K562 (cell line): ENCODE measurements at regions not wholly inside any gene's neighbourhood (a gene's known extent, or its start where the extent isn't known, plus 50 kb on each side); places are given as distances from the start of the nearest gene placed in this dataset.

Experiments
- FOSL1 ChIP-seq: fragments of 200-800 bp; sonication (Bioruptor generic); conservative IDR thresholded peaks from 2 replicates; pipeline ENCODE4 v1.6.1; 2016; ENCODE audit warnings: missing genetic modification characterization, missing compliant biosample characterization
- MCM3 ChIP-seq: fragments of 450-650 bp; IDR thresholded peaks from 2 replicates; pipeline ENCODE4 v1.6.1; 2016
- NBN ChIP-seq: fragments of 450-650 bp; IDR thresholded peaks from 2 replicates; pipeline ENCODE4 v1.6.1; 2016; ENCODE audit warnings: low read depth, mild to moderate bottlenecking
- RBM25 ChIP-seq: fragments of 200-400 bp; formaldehyde crosslinking; IDR thresholded peaks from 2 replicates; pipeline ENCODE4 v1.6.1; 2018; ENCODE audit warnings: low read length, low read depth, moderate library complexity; ENCODE audit not compliant: severe bottlenecking
- SMC3 ChIP-seq: conservative IDR thresholded peaks from 2 replicates; pipeline ENCODE4 v1.6.1; 2011; ENCODE audit warnings: low read depth, low read length, improper control_type of control experiment; ENCODE audit not compliant: insufficient read depth
- STAG1 ChIP-seq: sonication (generic); formaldehyde crosslinking; IDR thresholded peaks from 2 replicates; pipeline ENCODE4 v1.5.0; 2020; ENCODE audit warnings: missing genetic modification reagents, borderline replicate concordance
- TARDBP ChIP-seq: fragments of 450-650 bp; IDR thresholded peaks from 2 replicates; pipeline ENCODE4 v1.6.1; 2016
- TGIF2 ChIP-seq: sonication (generic); formaldehyde crosslinking; IDR thresholded peaks from 2 replicates; pipeline ENCODE4 v1.8.1; 2022; ENCODE audit warnings: mild to moderate bottlenecking, missing genetic modification reagents, moderate library complexity
- ZNF253 ChIP-seq: fragments of 250-450 bp; sonication (Bioruptor Pico); conservative IDR thresholded peaks from 2 replicates; pipeline ENCODE4 v1.6.1; 2021; ENCODE audit warnings: mild to moderate bottlenecking
- ZNF77 ChIP-seq: fragments of 250-450 bp; sonication (Bioruptor Pico); IDR thresholded peaks from 2 replicates; pipeline ENCODE4 v1.5.0; 2020
- TF ChIP-seq, protein P1 (sequence below): fragments of 250-450 bp; sonication (Bioruptor Pico); IDR thresholded peaks from 2 replicates; pipeline ENCODE4 v1.4.0; 2020; ENCODE audit warnings: mild to moderate bottlenecking, moderate library complexity
- TF ChIP-seq, protein P2 (sequence below): fragments of 250-450 bp; sonication (Bioruptor Pico); IDR thresholded peaks from 2 replicates; pipeline ENCODE4 v1.6.1; 2021; ENCODE audit warnings: mild to moderate bottlenecking
- TF ChIP-seq, protein P3 (sequence below): fragments of 250-450 bp; sonication (Bioruptor Pico); IDR thresholded peaks from 2 replicates; pipeline ENCODE4 v1.5.1; 2021; ENCODE audit warnings: mild to moderate bottlenecking
- TF ChIP-seq, protein P4 (sequence below), 2 experiments: fragments of 450-650 bp; IDR thresholded peaks; 2 replicates each; pipeline ENCODE4 v1.6.1; 2016; ENCODE audit warnings: mild to moderate bottlenecking in 2 of 2, borderline replicate concordance in 1 of 2, low read depth in 1 of 2, moderate library complexity in 1 of 2

DNA sequence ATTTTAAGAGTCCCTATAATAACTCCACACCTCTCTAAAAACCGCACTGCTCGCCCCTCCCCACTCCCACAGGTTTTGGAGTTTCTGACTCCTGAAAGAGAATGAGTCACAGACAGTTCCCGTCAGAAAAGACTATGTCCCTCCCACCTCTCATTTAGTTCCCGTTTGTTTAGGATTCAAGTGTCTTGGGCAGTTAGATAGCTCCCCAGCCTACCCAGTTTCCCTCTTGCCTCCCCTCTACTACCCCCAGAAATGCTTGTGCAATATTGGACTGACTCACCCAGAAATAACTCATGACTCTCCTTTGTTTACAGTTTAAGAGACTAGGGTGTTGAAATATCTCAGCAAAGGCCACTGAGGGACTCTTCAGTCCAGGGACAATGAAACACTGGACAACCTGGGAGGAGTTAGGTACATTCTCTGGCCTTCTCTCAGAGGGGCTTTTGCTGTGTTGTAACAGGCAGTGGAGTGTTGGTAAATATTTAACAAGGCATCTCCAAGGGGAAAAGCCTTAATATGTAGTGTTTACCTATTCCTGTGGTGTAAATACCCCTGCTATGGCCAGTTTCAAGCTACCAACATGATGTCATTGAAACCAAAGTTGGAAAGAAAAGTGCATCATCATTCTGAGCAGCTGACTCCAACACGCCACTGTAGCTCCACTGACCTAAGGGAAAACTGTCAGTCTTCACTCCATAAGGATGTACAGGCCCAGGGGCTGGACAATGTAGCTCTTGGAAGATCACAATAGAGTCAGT, 96.1 kb upstream of the CHD2 start (continued):
- TF ChIP-seq TGIF2 (no peak), STAG1 (CRISPR knock-in tag) (no peak), ZNF77 (no peak), FOSL1 (tag) (peak; percentile 100), NBN (peak; percentile 97), RBM25 (no peak), TARDBP (no peak), MCM3 (no peak), SMC3 (no peak), ZNF253 (CRISPR knock-in tag) (no peak)
- TF ChIP-seq, protein P1, sequence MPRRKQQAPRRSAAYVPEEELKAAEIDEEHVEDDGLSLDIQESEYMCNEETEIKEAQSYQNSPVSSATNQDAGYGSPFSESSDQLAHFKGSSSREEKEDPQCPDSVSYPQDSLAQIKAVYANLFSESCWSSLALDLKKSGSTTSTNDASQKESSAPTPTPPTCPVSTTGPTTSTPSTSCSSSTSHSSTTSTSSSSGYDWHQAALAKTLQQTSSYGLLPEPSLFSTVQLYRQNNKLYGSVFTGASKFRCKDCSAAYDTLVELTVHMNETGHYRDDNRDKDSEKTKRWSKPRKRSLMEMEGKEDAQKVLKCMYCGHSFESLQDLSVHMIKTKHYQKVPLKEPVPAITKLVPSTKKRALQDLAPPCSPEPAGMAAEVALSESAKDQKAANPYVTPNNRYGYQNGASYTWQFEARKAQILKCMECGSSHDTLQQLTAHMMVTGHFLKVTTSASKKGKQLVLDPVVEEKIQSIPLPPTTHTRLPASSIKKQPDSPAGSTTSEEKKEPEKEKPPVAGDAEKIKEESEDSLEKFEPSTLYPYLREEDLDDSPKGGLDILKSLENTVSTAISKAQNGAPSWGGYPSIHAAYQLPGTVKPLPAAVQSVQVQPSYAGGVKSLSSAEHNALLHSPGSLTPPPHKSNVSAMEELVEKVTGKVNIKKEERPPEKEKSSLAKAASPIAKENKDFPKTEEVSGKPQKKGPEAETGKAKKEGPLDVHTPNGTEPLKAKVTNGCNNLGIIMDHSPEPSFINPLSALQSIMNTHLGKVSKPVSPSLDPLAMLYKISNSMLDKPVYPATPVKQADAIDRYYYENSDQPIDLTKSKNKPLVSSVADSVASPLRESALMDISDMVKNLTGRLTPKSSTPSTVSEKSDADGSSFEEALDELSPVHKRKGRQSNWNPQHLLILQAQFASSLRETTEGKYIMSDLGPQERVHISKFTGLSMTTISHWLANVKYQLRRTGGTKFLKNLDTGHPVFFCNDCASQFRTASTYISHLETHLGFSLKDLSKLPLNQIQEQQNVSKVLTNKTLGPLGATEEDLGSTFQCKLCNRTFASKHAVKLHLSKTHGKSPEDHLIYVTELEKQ (CRISPR knock-in tag): no peak
- TF ChIP-seq, protein P2, sequence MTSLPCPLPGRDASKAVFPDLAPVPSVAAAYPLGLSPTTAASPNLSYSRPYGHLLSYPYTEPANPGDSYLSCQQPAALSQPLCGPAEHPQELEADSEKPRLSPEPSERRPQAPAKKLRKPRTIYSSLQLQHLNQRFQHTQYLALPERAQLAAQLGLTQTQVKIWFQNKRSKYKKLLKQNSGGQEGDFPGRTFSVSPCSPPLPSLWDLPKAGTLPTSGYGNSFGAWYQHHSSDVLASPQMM (CRISPR knock-in tag): no peak
- TF ChIP-seq, protein P3, sequence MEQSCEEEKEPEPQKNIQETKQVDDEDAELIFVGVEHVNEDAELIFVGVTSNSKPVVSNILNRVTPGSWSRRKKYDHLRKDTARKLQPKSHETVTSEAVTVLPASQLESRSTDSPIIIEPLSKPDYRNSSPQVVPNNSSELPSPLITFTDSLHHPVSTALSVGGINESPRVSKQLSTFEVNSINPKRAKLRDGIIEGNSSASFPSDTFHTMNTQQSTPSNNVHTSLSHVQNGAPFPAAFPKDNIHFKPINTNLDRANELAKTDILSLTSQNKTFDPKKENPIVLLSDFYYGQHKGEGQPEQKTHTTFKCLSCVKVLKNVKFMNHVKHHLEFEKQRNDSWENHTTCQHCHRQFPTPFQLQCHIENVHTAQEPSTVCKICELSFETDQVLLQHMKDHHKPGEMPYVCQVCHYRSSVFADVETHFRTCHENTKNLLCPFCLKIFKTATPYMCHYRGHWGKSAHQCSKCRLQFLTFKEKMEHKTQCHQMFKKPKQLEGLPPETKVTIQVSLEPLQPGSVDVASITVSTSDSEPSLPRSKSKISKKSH: no peak
- TF ChIP-seq, protein P4, sequence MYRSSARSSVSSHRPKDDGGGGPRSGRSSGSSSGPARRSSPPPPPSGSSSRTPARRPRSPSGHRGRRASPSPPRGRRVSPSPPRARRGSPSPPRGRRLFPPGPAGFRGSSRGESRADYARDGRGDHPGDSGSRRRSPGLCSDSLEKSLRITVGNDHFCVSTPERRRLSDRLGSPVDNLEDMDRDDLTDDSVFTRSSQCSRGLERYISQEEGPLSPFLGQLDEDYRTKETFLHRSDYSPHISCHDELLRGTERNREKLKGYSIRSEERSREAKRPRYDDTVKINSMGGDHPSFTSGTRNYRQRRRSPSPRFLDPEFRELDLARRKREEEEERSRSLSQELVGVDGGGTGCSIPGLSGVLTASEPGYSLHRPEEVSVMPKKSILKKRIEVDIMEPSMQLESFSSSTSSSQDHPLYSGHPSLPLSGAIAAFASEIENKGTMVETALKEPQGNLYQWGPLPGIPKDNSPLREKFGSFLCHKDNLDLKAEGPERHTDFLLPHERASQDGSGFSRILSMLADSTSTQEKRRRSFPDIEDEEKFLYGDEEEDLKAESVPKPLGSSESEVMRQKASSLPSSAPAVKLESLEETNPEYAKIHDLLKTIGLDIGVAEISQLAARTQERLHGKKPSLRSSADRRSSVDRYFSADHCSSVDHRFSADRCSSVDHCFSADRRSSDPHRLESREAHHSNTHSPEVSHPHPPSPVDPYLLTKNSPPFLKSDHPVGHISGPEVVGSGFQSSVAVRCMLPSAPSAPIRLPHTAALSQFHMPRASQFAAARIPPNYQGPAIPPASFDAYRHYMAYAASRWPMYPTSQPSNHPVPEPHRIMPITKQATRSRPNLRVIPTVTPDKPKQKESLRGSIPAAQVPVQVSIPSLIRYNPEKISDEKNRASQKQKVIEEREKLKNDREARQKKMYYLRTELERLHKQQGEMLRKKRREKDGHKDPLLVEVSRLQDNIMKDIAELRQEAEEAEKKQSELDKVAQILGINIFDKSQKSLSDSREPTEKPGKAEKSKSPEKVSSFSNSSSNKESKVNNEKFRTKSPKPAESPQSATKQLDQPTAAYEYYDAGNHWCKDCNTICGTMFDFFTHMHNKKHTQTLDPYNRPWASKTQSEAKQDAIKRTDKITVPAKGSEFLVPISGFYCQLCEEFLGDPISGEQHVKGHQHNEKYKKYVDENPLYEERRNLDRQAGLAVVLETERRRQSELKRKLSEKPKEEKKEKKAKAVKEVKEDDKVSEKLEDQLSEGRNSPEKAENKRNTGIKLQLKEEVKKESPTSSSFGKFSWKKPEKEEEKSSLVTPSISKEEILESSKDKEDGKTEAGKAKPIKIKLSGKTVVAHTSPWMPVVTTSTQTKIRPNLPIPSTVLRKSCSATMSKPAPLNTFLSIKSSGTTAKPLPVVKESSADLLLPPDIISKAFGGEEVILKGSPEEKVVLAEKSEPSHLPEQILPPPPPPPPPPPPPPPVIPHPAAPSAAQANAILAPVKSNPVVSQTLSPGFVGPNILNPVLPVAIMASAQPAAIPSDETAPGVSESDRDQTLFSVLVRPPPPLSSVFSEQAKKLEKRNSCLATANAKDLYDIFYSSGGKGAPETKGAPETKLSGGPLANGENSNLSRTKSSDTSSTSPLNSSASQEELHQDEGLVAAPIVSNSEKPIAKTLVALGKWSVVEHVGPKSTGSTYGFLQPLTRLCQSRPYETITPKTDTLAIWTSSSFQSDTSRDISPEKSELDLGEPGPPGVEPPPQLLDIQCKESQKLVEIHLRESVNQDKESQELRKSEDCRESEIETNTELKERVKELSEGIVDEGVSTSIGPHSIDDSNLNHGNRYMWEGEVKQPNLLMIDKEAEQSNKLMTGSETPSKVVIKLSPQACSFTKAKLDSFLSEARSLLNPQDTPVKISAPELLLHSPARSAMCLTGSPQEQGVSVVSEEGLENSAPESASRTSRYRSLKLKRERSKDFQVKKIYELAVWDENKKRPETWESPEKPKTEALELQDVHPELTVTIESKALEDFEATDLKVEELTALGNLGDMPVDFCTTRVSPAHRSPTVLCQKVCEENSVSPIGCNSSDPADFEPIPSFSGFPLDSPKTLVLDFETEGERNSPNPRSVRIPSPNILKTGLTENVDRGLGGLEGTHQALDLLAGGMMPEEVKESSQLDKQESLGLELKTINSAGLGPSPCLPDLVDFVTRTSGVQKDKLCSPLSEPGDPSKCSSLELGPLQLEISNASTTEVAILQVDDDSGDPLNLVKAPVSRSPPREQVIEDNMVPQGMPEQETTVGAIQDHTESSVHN (IDR thresholded peaks at IDR 0.05; ENCODE audit: borderline replicate concordance in 1 of 2, low read depth in 1 of 2): peak; percentile 72 to 98; a peak in 2 of 4 replicates
